Stimulated activated naive CD8-positive, alpha-beta T cell treated with anti-CD3 and anti-CD28 coated beads, Interleukin-15, Interleukin-2, amounts not matched to agents 100 ng/mL and 50 ng/mL, for 24 hours (primary cell): ENCODE measurements at regions not wholly inside any gene's neighbourhood (a gene's known extent, or its start where the extent isn't known, plus 50 kb on each side); places are given as distances from the start of the nearest gene placed in this dataset.
"Not testable (repeated sequence)": the region's sequence is repeated elsewhere in the genome, so short reads cannot be mapped to it uniquely, and the experiment has no call there.

Source experiments
- H3K27ac Mint-ChIP-seq: one replicate; pipeline ENCODE4 v1.8.0; 2021; ENCODE audit warnings: mild to moderate bottlenecking, mixed read lengths
- H3K27me3 Mint-ChIP-seq: one replicate; pipeline ENCODE4 v1.8.0; 2021; ENCODE audit warnings: mixed read lengths
- H3K36me3 Mint-ChIP-seq: one replicate; pipeline ENCODE4 v1.8.0; 2021; ENCODE audit warnings: low read depth, mixed read lengths
- H3K4me1 Mint-ChIP-seq: one replicate; pipeline ENCODE4 v1.8.0; 2021; ENCODE audit warnings: low read depth, mixed read lengths
- H3K4me3 Mint-ChIP-seq: one replicate; pipeline ENCODE4 v1.8.0; 2021; ENCODE audit warnings: mild to moderate bottlenecking, mixed read lengths
- H3K9me3 Mint-ChIP-seq: one replicate; pipeline ENCODE4 v1.8.0; 2021; ENCODE audit warnings: mixed read lengths

DNA sequence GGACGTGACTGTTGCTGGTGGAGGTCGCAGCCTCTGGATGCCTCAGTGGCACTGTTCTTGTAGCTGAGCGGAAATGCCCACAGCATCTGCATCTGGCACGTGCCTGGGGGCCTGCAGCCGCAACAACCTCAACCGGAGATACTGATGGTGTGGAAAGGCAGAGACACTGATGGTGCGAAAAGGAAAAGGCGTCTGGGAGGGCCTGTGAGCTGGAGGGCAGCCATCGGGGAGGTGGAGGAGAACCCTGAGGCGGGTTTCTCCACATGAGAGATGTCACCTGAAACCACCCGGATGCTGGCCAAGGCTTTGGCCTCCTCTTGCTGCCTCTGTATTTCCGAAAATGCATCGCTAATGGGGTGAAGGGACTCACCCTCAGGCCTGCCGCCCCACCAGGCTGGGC is 284.8 kb upstream of the WSB1 start:
- H3K9me3 Mint-ChIP-seq: peaks cover 4% of the 10 kb centered on the region
- H3K4me3 Mint-ChIP-seq: no peak overlapping the region
- no peaks in the 10 kb centered on the region for H3K27me3 Mint-ChIP-seq
- H3K27ac Mint-ChIP-seq: no peak overlapping the region
- H3K36me3 Mint-ChIP-seq: no peaks in the 10 kb centered on the region
- no peaks in the 10 kb centered on the region for H3K4me1 Mint-ChIP-seq

DNA sequence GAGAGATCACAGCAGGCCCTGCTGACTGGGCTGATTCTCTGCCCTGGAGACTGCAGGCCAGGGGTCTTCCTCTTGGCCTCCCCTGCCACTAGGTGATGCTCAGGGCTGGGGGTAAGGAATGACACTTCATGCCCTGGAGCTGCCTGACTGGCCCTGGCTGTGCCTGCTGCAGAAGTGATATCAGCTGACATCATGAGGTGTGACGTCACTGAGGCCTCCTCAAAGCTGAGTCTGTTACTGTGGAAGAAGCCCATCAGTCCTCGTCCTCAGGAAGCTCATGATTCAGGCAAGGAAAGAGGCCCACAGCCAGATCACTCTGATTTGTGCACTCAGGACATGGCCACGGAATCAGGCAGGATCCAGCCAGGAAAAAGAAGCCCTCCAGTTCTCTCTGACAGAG is 283.8 kb upstream of the WSB1 start:
- H3K4me3 Mint-ChIP-seq, H3K27me3 Mint-ChIP-seq, H3K4me1 Mint-ChIP-seq, H3K27ac Mint-ChIP-seq, H3K9me3 Mint-ChIP-seq, H3K36me3 Mint-ChIP-seq: not testable (repeated sequence)

- not testable (repeated sequence) for H3K36me3 Mint-ChIP-seq, H3K27me3 Mint-ChIP-seq, H3K4me3 Mint-ChIP-seq, H3K4me1 Mint-ChIP-seq, H3K27ac Mint-ChIP-seq
- H3K9me3 Mint-ChIP-seq: peaks cover 16% of the 10 kb centered on the region
Observed at GRCh38 chr17:27030552-27030951, 263.4 kb upstream of the WSB1 start.

- H3K27me3 Mint-ChIP-seq: no peaks in the 10 kb centered on the region
- H3K36me3 Mint-ChIP-seq: no peaks in the 10 kb centered on the region
- no peaks in the 10 kb centered on the region for H3K4me1 Mint-ChIP-seq
- H3K4me3 Mint-ChIP-seq: no peak overlapping the region
- H3K27ac Mint-ChIP-seq: no peak overlapping the region
- H3K9me3 Mint-ChIP-seq: peaks cover 4% of the 10 kb centered on the region
Observed at GRCh38 chr17:27038676-27039075, 255.2 kb upstream of the WSB1 start.

- not testable (repeated sequence) for H3K4me1 Mint-ChIP-seq, H3K9me3 Mint-ChIP-seq, H3K4me3 Mint-ChIP-seq, H3K27ac Mint-ChIP-seq, H3K36me3 Mint-ChIP-seq, H3K27me3 Mint-ChIP-seq
Observed at GRCh38 chr17:27045039-27045438, 248.9 kb upstream of the WSB1 start.

GRCh38 chr17:27049104-27049784 is 244.7 kb upstream of the WSB1 start:
- Mint-ChIP-seq H3K4me3 (no peak overlapping the region), H3K9me3 (peaks cover 11% of the 10 kb centered on the region), H3K27me3 (peaks cover 17% of the 10 kb centered on the region), H3K27ac (no peak overlapping the region), H3K36me3 (no peaks in the 10 kb centered on the region), H3K4me1 (no peaks in the 10 kb centered on the region)

- H3K9me3 Mint-ChIP-seq: peaks cover 5% of the 10 kb centered on the region
- no peaks in the 10 kb centered on the region for H3K4me1 Mint-ChIP-seq
- peaks cover 32% of the 10 kb centered on the region for H3K27me3 Mint-ChIP-seq
- H3K4me3 Mint-ChIP-seq: no peak overlapping the region
- no peak overlapping the region for H3K27ac Mint-ChIP-seq
- H3K36me3 Mint-ChIP-seq: no peaks in the 10 kb centered on the region
Observed at GRCh38 chr17:27065588-27065987, 228.3 kb upstream of the WSB1 start.

GRCh38 chr17:27066315-27066714 is 227.6 kb upstream of the WSB1 start:
- no peaks in the 10 kb centered on the region for H3K36me3 Mint-ChIP-seq
- peaks cover 5% of the 10 kb centered on the region for H3K9me3 Mint-ChIP-seq
- no peak overlapping the region for H3K4me3 Mint-ChIP-seq
- no peaks in the 10 kb centered on the region for H3K4me1 Mint-ChIP-seq
- no peak overlapping the region for H3K27ac Mint-ChIP-seq
- H3K27me3 Mint-ChIP-seq: peaks cover 32% of the 10 kb centered on the region

- Mint-ChIP-seq H3K4me1 (no peaks in the 10 kb centered on the region), H3K4me3 (no peak overlapping the region), H3K27ac (no peak overlapping the region), H3K27me3 (peaks cover 13% of the 10 kb centered on the region), H3K9me3 (peaks cover 5% of the 10 kb centered on the region), H3K36me3 (no peaks in the 10 kb centered on the region)
Observed at GRCh38 chr17:27069842-27070508, 223.9 kb upstream of the WSB1 start.

GRCh38 chr17:27070836-27071235 is 223.1 kb upstream of the WSB1 start:
- Mint-ChIP-seq H3K36me3 (no peaks in the 10 kb centered on the region), H3K4me1 (no peaks in the 10 kb centered on the region), H3K27me3 (peaks cover 13% of the 10 kb centered on the region), H3K4me3 (no peak overlapping the region), H3K27ac (no peak overlapping the region), H3K9me3 (peaks cover 5% of the 10 kb centered on the region)

DNA sequence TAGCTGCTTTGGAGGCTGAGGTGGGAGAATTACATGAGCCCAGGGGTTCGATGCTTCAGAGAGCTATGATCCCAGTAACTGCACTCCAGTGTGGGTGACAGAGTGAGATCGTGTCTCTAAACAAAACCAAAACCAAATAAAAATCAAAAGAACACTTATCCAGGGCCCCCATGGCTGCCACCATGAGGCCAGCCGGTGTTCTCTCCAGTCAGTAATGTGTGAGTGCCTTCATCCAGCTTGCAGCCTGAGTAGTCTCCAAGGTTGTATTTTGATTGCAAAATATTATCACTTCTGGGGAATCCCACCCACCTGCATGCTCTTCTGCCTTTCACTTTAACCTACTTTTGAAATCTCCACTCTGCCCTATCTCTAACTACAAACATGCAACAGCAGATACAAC is 221.0 kb upstream of the WSB1 start:
- Mint-ChIP-seq H3K4me1 (no peaks in the 10 kb centered on the region), H3K9me3 (peaks cover 5% of the 10 kb centered on the region), H3K27ac (no peak overlapping the region), H3K4me3 (no peak overlapping the region), H3K36me3 (no peaks in the 10 kb centered on the region), H3K27me3 (peaks cover 18% of the 10 kb centered on the region)

DNA sequence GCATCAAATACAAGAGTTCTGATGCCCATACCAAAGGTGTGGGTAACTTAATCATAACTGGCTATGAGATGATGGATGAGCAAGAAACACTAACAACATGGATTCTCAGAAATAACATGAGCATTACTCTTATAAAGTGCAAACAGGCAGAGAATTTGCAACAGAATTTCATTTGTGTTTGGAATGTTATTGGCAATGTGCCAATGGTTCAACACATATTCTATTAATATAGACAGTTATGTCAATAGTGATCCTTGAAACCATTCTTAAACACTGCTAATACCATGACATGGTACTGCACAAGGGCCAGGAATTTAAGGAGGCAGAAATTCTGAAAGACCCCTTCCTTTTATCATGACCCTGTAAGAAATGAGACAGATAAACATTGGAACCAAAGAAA is 217.1 kb upstream of the WSB1 start:
- Mint-ChIP-seq H3K9me3 (no peaks in the 10 kb centered on the region), H3K27ac (no peak overlapping the region), H3K36me3 (no peaks in the 10 kb centered on the region)

GRCh38 chr17:27078296-27078695 is 215.6 kb upstream of the WSB1 start:
- H3K9me3 Mint-ChIP-seq: no peaks in the 10 kb centered on the region
- H3K36me3 Mint-ChIP-seq: no peaks in the 10 kb centered on the region
- H3K4me1 Mint-ChIP-seq: no peaks in the 10 kb centered on the region
- no peak overlapping the region for H3K27ac Mint-ChIP-seq
- no peak overlapping the region for H3K4me3 Mint-ChIP-seq
- peaks cover 17% of the 10 kb centered on the region for H3K27me3 Mint-ChIP-seq

More for the DNA sequence above, 217.1 kb upstream of the WSB1 start:
- no peaks in the 10 kb centered on the region for H3K4me1 Mint-ChIP-seq
- no peak overlapping the region for H3K4me3 Mint-ChIP-seq
- peaks cover 17% of the 10 kb centered on the region for H3K27me3 Mint-ChIP-seq

DNA sequence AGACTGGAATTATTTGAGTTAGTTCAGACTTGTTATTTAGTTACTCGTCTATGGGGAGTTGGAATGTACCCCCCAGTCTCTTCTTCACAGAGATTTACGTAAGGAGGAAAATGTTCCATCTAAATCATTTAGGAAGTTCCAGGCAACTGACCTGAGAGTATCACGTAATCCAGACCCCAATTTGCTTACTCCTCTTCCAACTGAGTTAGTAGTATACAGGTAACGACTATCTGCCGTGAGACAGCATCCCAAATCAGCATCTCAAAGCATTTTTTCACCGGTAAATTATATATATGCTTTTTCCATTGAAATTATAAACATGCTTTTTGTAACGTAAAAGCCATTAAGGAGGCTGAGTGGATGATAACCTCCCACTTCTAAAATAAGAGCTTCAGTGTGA is 214.3 kb upstream of the WSB1 start:
- Mint-ChIP-seq H3K27ac (no peak overlapping the region), H3K9me3 (no peaks in the 10 kb centered on the region)

DNA sequence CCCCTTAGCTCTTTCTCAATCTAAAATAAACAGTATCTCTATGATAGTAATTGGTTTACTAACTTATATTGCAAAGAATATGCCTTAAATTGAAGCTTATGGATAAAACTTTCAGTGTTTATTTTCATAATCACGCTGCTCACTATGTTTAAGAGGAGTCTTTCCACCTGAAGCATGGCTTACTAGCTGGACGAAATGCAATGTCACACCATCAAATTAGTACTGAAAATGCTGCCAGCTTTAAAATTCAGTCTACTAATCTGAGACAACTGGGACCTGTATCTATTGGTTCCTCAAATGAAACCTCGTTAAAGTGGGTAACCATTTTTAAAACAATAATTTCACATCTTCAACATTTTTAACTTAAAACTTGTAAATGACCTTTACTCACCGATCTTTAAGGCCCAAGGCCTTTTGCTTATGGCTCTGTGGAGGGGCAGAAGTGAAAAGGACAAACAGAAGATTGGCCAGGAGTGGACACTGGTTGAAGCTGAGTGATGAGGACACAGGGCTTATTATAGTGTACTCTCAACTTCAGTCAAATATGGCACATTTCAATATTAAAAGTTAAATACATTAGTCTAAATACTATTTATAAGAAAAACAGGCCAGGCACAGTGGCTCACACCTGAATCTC is 212.8 kb upstream of the WSB1 start:
- Mint-ChIP-seq H3K9me3 (no peaks in the 10 kb centered on the region), H3K27me3 (peaks cover 17% of the 10 kb centered on the region), H3K4me3 (no peak overlapping the region), H3K27ac (no peak overlapping the region), H3K36me3 (no peaks in the 10 kb centered on the region), H3K4me1 (no peaks in the 10 kb centered on the region)

More for the DNA sequence above, 214.3 kb upstream of the WSB1 start:
- Mint-ChIP-seq H3K4me3 (no peak overlapping the region), H3K4me1 (no peaks in the 10 kb centered on the region), H3K36me3 (no peaks in the 10 kb centered on the region), H3K27me3 (peaks cover 17% of the 10 kb centered on the region)
